ENCODE measurements at regions not wholly inside any gene's neighbourhood (a gene's known extent, or its start where the extent isn't known, plus 50 kb on each side); places are given as distances from the start of the nearest gene placed in this dataset.

DNA sequence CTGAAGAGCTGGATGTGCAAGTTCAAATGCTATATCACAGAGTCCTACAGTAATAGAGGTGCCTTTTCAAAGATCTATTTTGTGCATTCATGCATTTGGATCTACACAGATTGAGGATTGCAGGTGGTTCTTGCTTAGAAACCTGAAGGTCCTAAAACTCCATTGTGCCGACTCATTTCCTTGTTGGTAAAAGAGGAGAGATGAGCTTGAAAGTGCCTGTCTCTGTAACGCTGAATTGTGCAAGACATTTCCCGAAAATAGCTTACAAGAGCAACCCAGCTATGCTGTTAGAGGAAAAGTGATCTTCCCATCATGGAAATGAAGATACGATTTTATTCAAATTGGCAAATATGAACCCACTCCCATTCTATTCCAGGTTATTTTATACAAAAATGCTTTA lies 110.7 kb upstream of the CXCL14 start:
- Mint-ChIP-seq H3K36me3 (ENCODE audit: low read depth) (no peaks in the 10 kb centered on the region), H3K27ac (peak overlapping the region in 1 of 3 experiments; percentile 17), H3K9me3 (no peaks in the 10 kb centered on the region), H3K4me1 (peaks cover 49% of the 10 kb centered on the region), H3K4me3 (no peak overlapping the region), H3K27me3 (ENCODE audit: low read depth) (peaks cover 26% of the 10 kb centered on the region)
- TF ChIP-seq, protein P1, sequence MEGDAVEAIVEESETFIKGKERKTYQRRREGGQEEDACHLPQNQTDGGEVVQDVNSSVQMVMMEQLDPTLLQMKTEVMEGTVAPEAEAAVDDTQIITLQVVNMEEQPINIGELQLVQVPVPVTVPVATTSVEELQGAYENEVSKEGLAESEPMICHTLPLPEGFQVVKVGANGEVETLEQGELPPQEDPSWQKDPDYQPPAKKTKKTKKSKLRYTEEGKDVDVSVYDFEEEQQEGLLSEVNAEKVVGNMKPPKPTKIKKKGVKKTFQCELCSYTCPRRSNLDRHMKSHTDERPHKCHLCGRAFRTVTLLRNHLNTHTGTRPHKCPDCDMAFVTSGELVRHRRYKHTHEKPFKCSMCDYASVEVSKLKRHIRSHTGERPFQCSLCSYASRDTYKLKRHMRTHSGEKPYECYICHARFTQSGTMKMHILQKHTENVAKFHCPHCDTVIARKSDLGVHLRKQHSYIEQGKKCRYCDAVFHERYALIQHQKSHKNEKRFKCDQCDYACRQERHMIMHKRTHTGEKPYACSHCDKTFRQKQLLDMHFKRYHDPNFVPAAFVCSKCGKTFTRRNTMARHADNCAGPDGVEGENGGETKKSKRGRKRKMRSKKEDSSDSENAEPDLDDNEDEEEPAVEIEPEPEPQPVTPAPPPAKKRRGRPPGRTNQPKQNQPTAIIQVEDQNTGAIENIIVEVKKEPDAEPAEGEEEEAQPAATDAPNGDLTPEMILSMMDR (IDR thresholded peaks at IDR 0.05; ENCODE audit: unreplicated experiment in 3 of 3): no peak

DNA sequence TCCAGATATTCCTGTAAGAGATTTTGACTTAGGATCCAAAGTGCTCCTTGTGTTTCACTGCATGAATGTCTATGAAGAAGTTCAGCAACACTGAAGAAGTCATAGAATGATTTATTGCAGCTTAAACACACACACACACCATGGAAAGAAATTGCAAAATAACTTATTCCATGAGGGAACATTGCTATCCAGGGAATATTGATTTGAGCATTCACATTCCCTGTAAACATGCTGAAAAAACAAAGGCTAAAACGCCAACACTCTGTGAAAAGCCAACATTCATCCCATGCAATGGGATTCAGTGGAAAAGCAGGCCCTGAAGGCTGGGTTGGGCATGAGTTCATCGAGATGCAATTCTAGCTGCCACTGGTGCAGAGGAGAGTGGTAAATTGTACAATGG lies 109.6 kb upstream of the CXCL14 start:
- Mint-ChIP-seq H3K27me3 (ENCODE audit: low read depth) (peaks cover 24% of the 10 kb centered on the region), H3K9me3 (no peaks in the 10 kb centered on the region), H3K4me1 (peaks cover 47% of the 10 kb centered on the region), H3K4me3 (no peak overlapping the region), H3K36me3 (ENCODE audit: low read depth) (no peaks in the 10 kb centered on the region), H3K27ac (no peak overlapping the region)
- TF ChIP-seq, protein P1 (IDR thresholded peaks at IDR 0.05; ENCODE audit: unreplicated experiment in 3 of 3): no peak

DNA sequence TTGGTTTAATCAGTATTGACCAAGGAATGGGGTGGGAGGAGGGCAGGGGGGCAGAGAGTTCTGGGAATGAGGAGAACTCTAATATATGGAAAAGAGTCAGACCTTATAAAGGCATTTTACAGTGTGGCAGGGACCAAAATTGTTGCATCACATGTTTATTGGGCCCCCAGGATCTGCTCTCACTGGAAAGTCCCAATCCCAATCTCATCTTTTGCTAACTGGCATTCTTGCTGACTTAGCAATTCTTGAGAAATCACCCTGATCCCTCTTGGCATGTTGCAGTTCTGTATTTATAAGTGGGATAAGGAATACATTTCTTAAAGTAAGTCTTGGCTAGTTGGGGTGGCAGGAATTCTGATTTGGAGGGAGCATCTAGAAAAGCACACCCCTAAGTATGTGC lies 104.4 kb upstream of the CXCL14 start:
- TF ChIP-seq, protein P1 (IDR thresholded peaks at IDR 0.05; ENCODE audit: unreplicated experiment in 3 of 3): no peak
- H3K27me3 Mint-ChIP-seq (ENCODE audit: low read depth): peaks cover 9% of the 10 kb centered on the region
- H3K4me1 Mint-ChIP-seq: peaks cover 11% of the 10 kb centered on the region
- H3K36me3 Mint-ChIP-seq (ENCODE audit: low read depth): peaks cover 20% of the 10 kb centered on the region
- no peak overlapping the region for H3K4me3 Mint-ChIP-seq
- no peak overlapping the region for H3K27ac Mint-ChIP-seq
- H3K9me3 Mint-ChIP-seq: peaks cover 30% of the 10 kb centered on the region

- Mint-ChIP-seq H3K4me1 (peaks cover 11% of the 10 kb centered on the region), H3K36me3 (ENCODE audit: low read depth) (peaks cover 20% of the 10 kb centered on the region), H3K9me3 (peaks cover 55% of the 10 kb centered on the region), H3K4me3 (no peak overlapping the region), H3K27ac (no peak overlapping the region), H3K27me3 (ENCODE audit: low read depth) (peaks cover 3% of the 10 kb centered on the region)
- TF ChIP-seq, protein P1 (IDR thresholded peaks at IDR 0.05; ENCODE audit: unreplicated experiment in 3 of 3): no peak
Measured at GRCh38 chr5:135680713-135681112, 101.9 kb upstream of the CXCL14 start.

DNA sequence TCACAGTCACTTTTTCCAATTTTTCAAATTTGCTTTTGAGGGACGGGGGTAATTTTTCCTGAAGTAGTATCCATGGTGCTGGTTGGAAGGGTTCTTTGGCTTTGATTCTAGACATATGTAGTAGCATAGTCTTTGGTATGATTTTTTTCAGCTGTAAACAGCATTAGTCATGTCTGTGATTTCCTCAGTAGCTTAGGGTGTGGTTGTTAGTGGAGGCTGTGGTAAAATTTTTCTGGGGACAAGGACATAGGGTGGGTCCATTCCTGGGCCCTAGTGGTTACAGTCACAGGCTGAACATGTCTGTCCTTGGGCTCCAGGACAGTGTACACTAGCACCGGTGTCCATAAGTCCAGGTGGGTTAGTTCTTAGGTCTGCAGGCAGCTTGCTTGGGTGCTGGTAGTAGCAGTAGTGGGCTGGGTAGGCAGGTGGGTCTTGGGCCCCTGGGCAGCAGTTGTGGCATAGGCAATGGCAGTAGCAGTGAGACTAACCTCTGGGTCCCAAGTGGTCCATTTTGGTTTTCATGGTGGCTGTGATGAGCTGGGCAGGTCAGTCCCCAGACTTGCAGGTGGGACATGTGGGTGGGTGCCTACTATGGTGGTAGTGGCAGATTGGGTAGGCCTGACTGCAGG lies 100.0 kb upstream of the CXCL14 start:
- no peaks in the 10 kb centered on the region for H3K4me1 Mint-ChIP-seq
- TF ChIP-seq, protein P1 (IDR thresholded peaks at IDR 0.05; ENCODE audit: unreplicated experiment in 3 of 3): no peak
- H3K36me3 Mint-ChIP-seq (ENCODE audit: low read depth): peaks cover 20% of the 10 kb centered on the region
- peaks cover 68% of the 10 kb centered on the region for H3K9me3 Mint-ChIP-seq
- H3K27ac Mint-ChIP-seq: no peak overlapping the region
- H3K27me3 Mint-ChIP-seq (ENCODE audit: low read depth): peaks cover 3% of the 10 kb centered on the region
- no peak overlapping the region for H3K4me3 Mint-ChIP-seq

DNA sequence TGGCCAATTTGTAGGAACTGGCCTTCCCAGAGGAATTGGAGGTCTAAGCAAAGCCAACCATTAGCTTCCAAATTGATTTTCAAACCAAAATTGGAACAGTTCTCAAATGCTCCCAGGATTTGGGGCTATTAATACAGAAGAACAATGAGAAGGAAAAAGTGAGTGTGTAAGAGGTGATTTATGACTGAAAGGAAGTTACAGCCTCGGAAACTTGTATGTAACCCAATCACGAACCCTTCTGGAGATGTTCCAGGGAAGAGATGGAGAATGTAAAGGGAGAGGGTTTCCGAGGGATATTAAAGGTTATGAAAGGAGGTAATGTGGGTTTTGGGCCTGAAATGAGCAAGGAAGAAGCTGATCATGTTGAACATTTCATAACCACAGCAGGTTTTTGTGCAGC lies 93.2 kb upstream of the CXCL14 start:
- TF ChIP-seq, protein P1 (IDR thresholded peaks at IDR 0.05; ENCODE audit: unreplicated experiment in 3 of 3): no peak
- peak overlapping the region in 1 of 3 experiments; percentile 26 for H3K27ac Mint-ChIP-seq
- no peak overlapping the region for H3K4me3 Mint-ChIP-seq
- peaks cover 28% of the 10 kb centered on the region for H3K4me1 Mint-ChIP-seq
- H3K36me3 Mint-ChIP-seq (ENCODE audit: low read depth): no peaks in the 10 kb centered on the region
- peaks cover 30% of the 10 kb centered on the region for H3K9me3 Mint-ChIP-seq
- no peaks in the 10 kb centered on the region for H3K27me3 Mint-ChIP-seq (ENCODE audit: low read depth)

Data from nephron (organoid).